OCI-LY7 (cell line): ENCODE measurements at regions not wholly inside any gene's neighbourhood (a gene's known extent, or its start where the extent isn't known, plus 50 kb on each side); places are given as distances from the start of the nearest gene placed in this dataset.

Source experiments
- BruUV-seq: library from RNA; stranded (reverse); fragments of 400-500 nt; replicated peaks from 2 replicates; lab custom pipeline; 2021; lab: Mats Ljungman, UMichigan
- CTCF ChIA-PET: fragments of 300-600 bp; sonication (Branson Sonifier 250); formaldehyde crosslinking; loops from one replicate; lab custom pipeline; 2022; ENCODE audit warnings: antibody characterized with exemption; ENCODE audit not compliant: unreplicated experiment; lab: Charles Lee
- POLR2A ChIA-PET: fragments of 300-600 bp; sonication (Branson Sonifier 250); formaldehyde crosslinking; loops from one replicate; lab custom pipeline; 2022; ENCODE audit warnings: antibody characterized with exemption; lab: Charles Lee
- DNase-seq: peaks from one replicate; pipeline ENCODE4 v3.0.0-alpha.2; 2015; ENCODE audit warnings: low spot score
- H2AFZ ChIP-seq: fragments of 200-600 bp; sonication (generic), shearing (Covaris generic); 2 replicates; pipeline ENCODE4 v1.6.1; 2014; ENCODE audit warnings: mild to moderate bottlenecking, antibody characterized with exemption, low read length, moderate library complexity
- H3K27ac ChIP-seq: fragments of 200-600 bp; sonication (generic); 2 replicates; pipeline ENCODE4 v1.5.1; 2014; ENCODE audit warnings: mixed run types, low read depth, mild to moderate bottlenecking, moderate library complexity, low read length, inconsistent platforms; ENCODE audit not compliant: poor library complexity, severe bottlenecking
- H3K36me3 ChIP-seq: fragments of 200-600 bp; sonication (generic); 2 replicates; pipeline ENCODE4 v1.6.1; 2014; ENCODE audit warnings: mild to moderate bottlenecking, antibody characterized with exemption, low read length, moderate library complexity, mixed read lengths; ENCODE audit not compliant: insufficient read depth
- H3K4me1 ChIP-seq: fragments of 200-600 bp; sonication (generic); 2 replicates; pipeline ENCODE4 v1.5.1; 2014; ENCODE audit warnings: mild to moderate bottlenecking, low read length; ENCODE audit not compliant: insufficient read depth, poor library complexity, severe bottlenecking
- H3K4me2 ChIP-seq: fragments of 200-600 bp; sonication (generic); 2 replicates; pipeline ENCODE4 v1.6.1; 2014; ENCODE audit warnings: mild to moderate bottlenecking, low read length
- H3K4me3 ChIP-seq: fragments of 200-600 bp; sonication (generic); 2 replicates; pipeline ENCODE4 v1.5.1; 2014; ENCODE audit warnings: mild to moderate bottlenecking, low read depth, low read length; ENCODE audit not compliant: poor library complexity, severe bottlenecking
- H3K79me2 ChIP-seq: fragments of 200-600 bp; sonication (generic); 2 replicates; pipeline ENCODE4 v1.6.1; 2016; ENCODE audit warnings: low read depth, mild to moderate bottlenecking, low read length, moderate library complexity, mixed read lengths; ENCODE audit not compliant: insufficient read depth
- H3K9me2 ChIP-seq: fragments of 200-600 bp; sonication (generic); 2 replicates; pipeline ENCODE4 v1.6.1; 2016; ENCODE audit warnings: mild to moderate bottlenecking, low read length, mixed read lengths; ENCODE audit not compliant: insufficient read depth
- H3K9me3 ChIP-seq: fragments of 200-600 bp; sonication (generic); 2 replicates; pipeline ENCODE4 v1.6.1; 2014; ENCODE audit warnings: mild to moderate bottlenecking, mixed run types, low read length, mixed read lengths
- H4K20me1 ChIP-seq: fragments of 200-600 bp; sonication (generic); 2 replicates; pipeline ENCODE4 v1.6.1; 2014; ENCODE audit warnings: mild to moderate bottlenecking, antibody characterized with exemption, low read length, moderate library complexity, mixed read lengths; ENCODE audit not compliant: insufficient read depth
- CTCF ChIP-seq: fragments of 200-600 bp; sonication (generic); conservative IDR thresholded peaks from 2 replicates; pipeline ENCODE4 v1.5.1; 2014; ENCODE audit warnings: mild to moderate bottlenecking, antibody characterized with exemption, low read length, moderate library complexity, mixed read lengths
- EZH2phosphoT487 ChIP-seq: fragments of 200-600 bp; sonication (generic); IDR thresholded peaks from 2 replicates; pipeline ENCODE4 v1.6.1; 2018; ENCODE audit warnings: low read depth, borderline replicate concordance, mild to moderate bottlenecking, mixed run types, antibody characterized with exemption, low read length, moderate library complexity, mixed read lengths
- intact Hi-C: fragments of 100-400 bp; cut with micrococcal nuclease; formaldehyde crosslinking; loops from one replicate; pipeline ENCODE4 v1.10.0; 2022; ENCODE audit not compliant: unreplicated experiment

- Histone ChIP-seq H3K9me3 (no peaks in the 10 kb centered on the region), H4K20me1 (no peaks in the 10 kb centered on the region), H3K4me2 (no peak overlapping the region), H3K4me3 (no peak overlapping the region), H3K79me2 (no peaks in the 10 kb centered on the region), H3K9me2 (no peaks in the 10 kb centered on the region), H3K27ac (no peak overlapping the region), H3K4me1 (no peaks in the 10 kb centered on the region), H2AFZ (no peak overlapping the region), H3K36me3 (no peaks in the 10 kb centered on the region)
- BruUV-seq, result no TSS peak
- POLR2A ChIA-PET, result interaction anchor here (0.6 kb wide), 1 partner anchor 89 kb away, joined by 3 read pairs; no protein-coding TSS in a partner anchor
- DNase-seq, result no peak
- intact Hi-C loops, result no loop called here
- CTCF ChIA-PET, result no interaction called here
- TF ChIP-seq EZH2phosphoT487 (no peak), CTCF (no peak)
These were observed 705.7 kb upstream of the SLC35B3 start for GRCh38 chr6:9140951-9141460.

GRCh38 chr6:9140172-9140571 lies 704.8 kb upstream of the SLC35B3 start:
- no peak for TF ChIP-seq CTCF
- no peak for TF ChIP-seq EZH2phosphoT487
- H3K9me3 ChIP-seq, result no peaks in the 10 kb centered on the region
- H3K4me2 ChIP-seq, result no peak overlapping the region
- no peaks in the 10 kb centered on the region for H3K9me2 ChIP-seq
- H3K79me2 ChIP-seq, result no peaks in the 10 kb centered on the region
- ChIA-PET CTCF (no interaction called here), POLR2A (no interaction called here)
- DNase-seq, result no peak
- no peak overlapping the region for H3K4me3 ChIP-seq
- no TSS peak for BruUV-seq
- H4K20me1 ChIP-seq, result no peaks in the 10 kb centered on the region
- H2AFZ ChIP-seq, result no peak overlapping the region
- H3K4me1 ChIP-seq, result no peaks in the 10 kb centered on the region
- no peak overlapping the region for H3K27ac ChIP-seq
- intact Hi-C loops, result no loop called here
- no peaks in the 10 kb centered on the region for H3K36me3 ChIP-seq

- Histone ChIP-seq H3K9me3 (no peaks in the 10 kb centered on the region), H3K27ac (no peak overlapping the region), H3K79me2 (no peaks in the 10 kb centered on the region), H3K9me2 (no peaks in the 10 kb centered on the region), H3K4me3 (no peak overlapping the region), H4K20me1 (no peaks in the 10 kb centered on the region), H3K4me1 (no peaks in the 10 kb centered on the region), H2AFZ (no peak overlapping the region), H3K36me3 (no peaks in the 10 kb centered on the region), H3K4me2 (no peak overlapping the region)
- TF ChIP-seq CTCF, result no peak
- no peak for TF ChIP-seq EZH2phosphoT487
- POLR2A ChIA-PET, result interaction anchor here (0.7 kb wide), 1 partner anchor 157 kb away, joined by 3 read pairs; no protein-coding TSS in a partner anchor
- intact Hi-C loops, result no loop called here
- CTCF ChIA-PET, result no interaction called here
- no peak for DNase-seq
- no TSS peak for BruUV-seq
These were observed 704.4 kb upstream of the SLC35B3 start for GRCh38 chr6:9139746-9140145.
